ENCODE measurements at regions not wholly inside any gene's neighbourhood (a gene's known extent, or its start where the extent isn't known, plus 50 kb on each side); places are given as distances from the start of the nearest gene placed in this dataset.

GRCh38 chr10:43866712-43867111, 218.0 kb upstream of the ZNF32 start:
- no peak for TF ChIP-seq CTCF (IDR thresholded peaks at IDR 0.05)
- no peak for TF ChIP-seq POLR2A (IDR thresholded peaks at IDR 0.05)
- no peak for TF ChIP-seq POLR2AphosphoS5 (IDR thresholded peaks at IDR 0.05)
